ENCODE measurements at regions not wholly inside any gene's neighbourhood (a gene's known extent, or its start where the extent isn't known, plus 50 kb on each side); places are given as distances from the start of the nearest gene placed in this dataset.

DNA sequence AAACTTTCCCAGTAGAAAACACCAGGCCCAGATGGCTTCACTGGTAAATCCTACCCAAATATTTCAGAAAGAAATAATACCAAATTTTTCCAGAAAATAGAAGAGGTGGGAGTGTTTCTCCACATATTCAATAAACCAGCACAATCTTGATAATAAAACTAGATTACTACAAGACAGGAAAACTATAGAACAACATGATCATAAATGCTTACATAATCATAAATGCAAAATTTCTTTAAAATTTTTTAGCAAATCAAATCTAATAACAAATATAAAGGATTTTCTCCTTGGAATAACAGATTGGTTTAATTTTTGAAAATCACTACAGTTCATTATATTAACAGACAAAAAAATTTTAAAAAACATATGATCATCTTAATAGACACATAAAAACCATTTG is 294.5 kb downstream of the BCL11B start:
- TF ChIP-seq CTCF (conservative IDR thresholded peaks at IDR 0.05): no peak
- no peak for TF ChIP-seq ZFX (IDR thresholded peaks at IDR 0.05)
- H3K27ac ChIP-seq: no peak overlapping the region

DNA sequence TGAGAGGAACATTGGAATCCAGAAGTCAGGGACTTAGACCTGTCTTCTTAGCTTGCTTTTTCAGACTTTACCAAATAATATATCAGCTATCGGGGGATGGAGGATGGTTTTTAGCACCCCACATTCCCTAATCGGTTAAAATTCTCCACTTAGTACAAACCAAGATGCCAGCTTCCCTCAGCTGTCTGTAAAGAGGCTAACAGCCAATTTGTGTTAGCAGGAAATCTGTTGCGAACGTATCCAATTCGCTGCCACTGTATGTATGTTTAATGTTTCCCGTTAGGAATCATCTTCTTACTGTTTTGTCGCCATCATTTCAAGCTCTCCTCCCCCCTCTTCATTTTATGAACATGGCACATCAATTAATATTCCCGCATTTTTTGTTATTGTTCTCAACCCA is 289.0 kb downstream of the BCL11B start:
- H3K27ac ChIP-seq: no peak overlapping the region
- TF ChIP-seq ZFX (IDR thresholded peaks at IDR 0.05): no peak
- TF ChIP-seq CTCF (conservative IDR thresholded peaks at IDR 0.05): no peak

DNA sequence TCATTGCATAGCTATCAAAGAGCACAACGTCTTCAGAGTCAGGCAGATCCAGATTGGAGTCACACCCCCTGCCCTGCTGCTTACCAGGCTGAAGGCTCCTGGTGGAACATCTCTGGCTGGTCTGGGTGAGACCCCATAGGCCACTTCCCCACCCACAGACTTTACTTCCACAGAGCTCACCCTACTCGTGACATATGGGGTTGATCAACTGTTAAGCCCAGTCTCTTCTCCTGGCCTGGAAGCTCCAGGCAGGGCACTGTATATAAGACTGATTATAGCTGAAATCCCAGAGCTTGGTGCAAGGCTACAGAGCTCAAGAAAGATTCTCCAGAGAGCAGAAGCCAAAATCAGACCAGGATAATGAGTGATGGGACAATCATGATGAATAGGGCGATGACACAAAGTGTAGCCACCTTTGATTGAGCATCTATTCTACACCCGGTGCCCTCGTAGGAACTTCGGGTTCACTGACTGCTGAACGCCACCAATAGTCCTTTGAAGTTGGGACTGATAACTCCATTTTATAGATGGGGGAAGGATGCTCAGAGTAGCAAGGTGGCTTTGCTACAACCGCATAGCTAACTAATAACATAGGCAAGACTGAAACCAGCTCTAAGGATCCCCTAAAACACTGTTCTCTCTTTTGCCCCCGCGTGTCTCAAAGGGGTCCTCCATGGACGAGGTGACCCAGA is 287.8 kb downstream of the BCL11B start:
- TF ChIP-seq CTCF (conservative IDR thresholded peaks at IDR 0.05) (no peak), ZFX (IDR thresholded peaks at IDR 0.05) (no peak)
- H3K27ac ChIP-seq: no peak overlapping the region

DNA sequence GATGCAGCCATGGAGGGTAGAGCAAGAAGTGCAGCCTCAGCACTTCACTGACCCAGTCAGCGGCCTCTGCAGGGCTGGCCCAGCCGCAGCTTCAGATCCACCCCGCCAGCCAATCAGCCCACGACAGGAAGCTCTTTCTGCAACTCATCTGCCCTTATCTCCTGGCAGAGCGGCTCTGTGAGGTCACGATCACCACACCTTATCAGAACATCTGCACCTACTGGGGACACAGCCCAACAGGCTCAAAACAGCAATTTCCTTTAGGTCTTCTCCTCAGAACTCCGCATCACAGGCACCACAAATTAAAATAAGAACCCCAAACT is 287.3 kb downstream of the BCL11B start:
- no peak overlapping the region for H3K27ac ChIP-seq
- no peak for TF ChIP-seq ZFX (IDR thresholded peaks at IDR 0.05)
- no peak for TF ChIP-seq CTCF (conservative IDR thresholded peaks at IDR 0.05)

DNA sequence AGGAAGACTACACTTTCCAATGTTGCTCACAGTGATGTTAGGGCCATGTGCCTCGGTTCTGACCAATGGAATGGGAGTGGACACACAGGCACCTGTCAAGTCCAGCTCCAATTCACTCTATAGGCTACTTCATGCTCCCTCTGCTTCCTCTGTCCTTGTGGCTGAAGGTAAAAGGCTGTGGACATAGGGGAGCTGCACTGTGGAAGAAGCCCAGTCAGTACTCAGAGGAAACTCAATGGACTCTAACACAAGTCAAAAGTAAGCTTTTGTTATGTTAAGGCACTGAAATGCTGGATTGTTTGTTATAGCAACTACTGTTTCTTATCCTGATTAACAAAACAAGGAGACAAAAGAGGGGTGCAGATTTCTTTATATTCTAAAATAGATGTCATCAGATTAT is 278.2 kb downstream of the BCL11B start:
- no peak overlapping the region for H3K27ac ChIP-seq
- TF ChIP-seq ZFX (IDR thresholded peaks at IDR 0.05) (no peak), CTCF (conservative IDR thresholded peaks at IDR 0.05) (no peak)

- no peak for TF ChIP-seq CTCF (conservative IDR thresholded peaks at IDR 0.05)
- no peak overlapping the region for H3K27ac ChIP-seq
These were observed 277.4 kb downstream of the BCL11B start for GRCh38 chr14:98994561-98994960.

- no peak overlapping the region for H3K27ac ChIP-seq
- TF ChIP-seq ZFX (IDR thresholded peaks at IDR 0.05): no peak
- TF ChIP-seq CTCF (conservative IDR thresholded peaks at IDR 0.05): no peak
These were observed 274.3 kb downstream of the BCL11B start for GRCh38 chr14:98997526-98998205.
